MCF 10A (cell line): ENCODE measurements at regions not wholly inside any gene's neighbourhood (a gene's known extent, or its start where the extent isn't known, plus 50 kb on each side); places are given as distances from the start of the nearest gene placed in this dataset.

Experiments used
- BruUV-seq: library from RNA; stranded (reverse); fragments of 400-500 nt; replicated peaks from 2 replicates; lab custom pipeline; 2021; lab: Mats Ljungman, UMichigan
- CTCF ChIA-PET: fragments of 300-600 bp; sonication (Branson Sonifier 250); formaldehyde crosslinking; extraction: SDS; loops from one replicate; lab custom pipeline; 2021; ENCODE audit warnings: antibody characterized with exemption, inconsistent platforms; lab: Yijun Ruan, JAX
- POLR2A ChIA-PET: fragments of 300-600, 350-650 bp; sonication (Branson Sonifier 250); formaldehyde crosslinking; extraction: SDS; loops from one replicate; lab custom pipeline; 2020; ENCODE audit warnings: antibody characterized with exemption, inconsistent platforms; lab: Yijun Ruan, JAX
- DNase-seq: peaks from one replicate; pipeline ENCODE4 v3.0.0-alpha.2; 2018; ENCODE audit not compliant: unreplicated experiment
- H3K27ac Mint-ChIP-seq: one replicate; pipeline ENCODE4 v1.8.0; 2022; ENCODE audit warnings: mild to moderate bottlenecking, low read depth, mixed read lengths; ENCODE audit not compliant: unreplicated experiment
- H3K27me3 Mint-ChIP-seq: one replicate; pipeline ENCODE4 v1.8.0; 2022; ENCODE audit warnings: mixed read lengths; ENCODE audit not compliant: insufficient read depth, unreplicated experiment
- H3K36me3 Mint-ChIP-seq: one replicate; pipeline ENCODE4 v1.8.0; 2022; ENCODE audit warnings: mild to moderate bottlenecking, moderate library complexity, mixed read lengths; ENCODE audit not compliant: insufficient read depth, unreplicated experiment
- H3K4me1 Mint-ChIP-seq: one replicate; pipeline ENCODE4 v1.8.0; 2022; ENCODE audit warnings: mixed read lengths; ENCODE audit not compliant: insufficient read depth, unreplicated experiment
- H3K4me3 Mint-ChIP-seq: one replicate; pipeline ENCODE4 v1.8.0; 2022; ENCODE audit warnings: mild to moderate bottlenecking, moderate library complexity, mixed read lengths; ENCODE audit not compliant: unreplicated experiment
- H3K9me3 Mint-ChIP-seq: one replicate; pipeline ENCODE4 v1.8.0; 2022; ENCODE audit warnings: mixed read lengths; ENCODE audit not compliant: unreplicated experiment
- CTCF ChIP-seq: fragments of 200-600 bp; IDR thresholded peaks from one replicate; pipeline ENCODE4 v1.8.0; 2022; ENCODE audit warnings: antibody characterized with exemption, mild to moderate bottlenecking; ENCODE audit not compliant: unreplicated experiment
- intact Hi-C: fragments of 100-400 bp; cut with micrococcal nuclease; formaldehyde crosslinking; loops from 2 replicates; pipeline ENCODE4 v1.14.1; 2022

- no TSS peak for BruUV-seq
- H3K36me3 Mint-ChIP-seq: peaks cover 6% of the 10 kb centered on the region
- no peaks in the 10 kb centered on the region for H3K27me3 Mint-ChIP-seq
- intact Hi-C loops: no loop called here
- ChIA-PET POLR2A (no interaction called here), CTCF (interaction anchor here (0.5 kb wide), 1 partner anchor 638 kb away, joined by 4 read pairs; no protein-coding TSS in a partner anchor)
- no peak for DNase-seq
- H3K4me1 Mint-ChIP-seq: no peaks in the 10 kb centered on the region
- H3K9me3 Mint-ChIP-seq: peaks cover 33% of the 10 kb centered on the region
- no peak overlapping the region for H3K4me3 Mint-ChIP-seq
- no peak for TF ChIP-seq CTCF
- no peak overlapping the region for H3K27ac Mint-ChIP-seq
Measured at GRCh38 chr20:41938353-41938752, 320.2 kb upstream of the CHD6 start.

- Mint-ChIP-seq H3K4me1 (no peaks in the 10 kb centered on the region), H3K9me3 (peaks cover 23% of the 10 kb centered on the region), H3K27ac (no peak overlapping the region), H3K4me3 (no peak overlapping the region), H3K27me3 (no peaks in the 10 kb centered on the region), H3K36me3 (peaks cover 6% of the 10 kb centered on the region)
- TF ChIP-seq CTCF: no peak
- no peak for DNase-seq
- intact Hi-C loops: no loop called here
- BruUV-seq: no TSS peak
- CTCF ChIA-PET: interaction anchor here (1.4 kb wide), 1 partner anchor 237 kb away, joined by 4 read pairs; no protein-coding TSS in a partner anchor
- POLR2A ChIA-PET: no interaction called here
Measured at GRCh38 chr20:41935259-41935791, 317.1 kb upstream of the CHD6 start.

GRCh38 chr20:41932431-41932830 is 314.3 kb upstream of the CHD6 start:
- no TSS peak for BruUV-seq
- CTCF ChIA-PET: interaction anchor here (0.6 to 0.7 kb wide), 2 partner anchors 134 to 1079 kb away, joined by 3 to 4 read pairs; no protein-coding TSS in a partner anchor
- H3K4me3 Mint-ChIP-seq: no peak overlapping the region
- H3K27me3 Mint-ChIP-seq: no peaks in the 10 kb centered on the region
- no peak for TF ChIP-seq CTCF
- POLR2A ChIA-PET: no interaction called here
- intact Hi-C loops: no loop called here
- peaks cover 38% of the 10 kb centered on the region for H3K9me3 Mint-ChIP-seq
- H3K36me3 Mint-ChIP-seq: peaks cover 6% of the 10 kb centered on the region
- no peak overlapping the region for H3K27ac Mint-ChIP-seq
- no peaks in the 10 kb centered on the region for H3K4me1 Mint-ChIP-seq
- DNase-seq: no peak

GRCh38 chr20:41927655-41928054 is 309.5 kb upstream of the CHD6 start:
- no TSS peak for BruUV-seq
- Mint-ChIP-seq H3K27me3 (no peaks in the 10 kb centered on the region), H3K4me3 (no peak overlapping the region), H3K27ac (no peak overlapping the region), H3K4me1 (no peaks in the 10 kb centered on the region), H3K9me3 (peaks cover 29% of the 10 kb centered on the region), H3K36me3 (no peaks in the 10 kb centered on the region)
- no peak for TF ChIP-seq CTCF
- DNase-seq: no peak
- ChIA-PET POLR2A (no interaction called here), CTCF (interaction anchor here (0.6 kb wide), 1 partner anchor 160 kb away, joined by 3 read pairs; no protein-coding TSS in a partner anchor)
- intact Hi-C loops: no loop called here
